A549 (cell line): ENCODE measurements at regions not wholly inside any gene's neighbourhood (a gene's known extent, or its start where the extent isn't known, plus 50 kb on each side); places are given as distances from the start of the nearest gene placed in this dataset.

Source experiments
- ATAC-seq, 2 experiments: fragments of 200-7000 bp in 1 of 2; fragments of >200 bp in 1 of 2; cut with Nextera tagmentation in 1 of 2; cut with Tn5 transposase in 1 of 2; 3 replicates each; pipeline versions ENCODE4 v1.8.0 to v1.9.1; 2018 to 2020; ENCODE audit warnings: mild to moderate bottlenecking in 1 of 2, moderate library complexity in 1 of 2
- CTCF ChIA-PET: fragments of 300-600 bp; sonication (Branson Sonifier 250); formaldehyde crosslinking; extraction: SDS; loops from one replicate; lab custom pipeline; 2021; ENCODE audit warnings: antibody characterized with exemption, inconsistent platforms; lab: Yijun Ruan, JAX
- POLR2A ChIA-PET: fragments of 350-600 bp; formaldehyde crosslinking; extraction: SDS; loops from one replicate; lab custom pipeline; 2021; ENCODE audit warnings: antibody characterized with exemption, inconsistent platforms; lab: Yijun Ruan, JAX
- DNase-seq, 2 experiments: peaks; one replicate each; pipeline versions ENCODE4 v3.0.0 to v3.0.0-alpha.2; 2011 to 2016; ENCODE audit warnings: low read depth in 1 of 2, low spot score in 1 of 2
- FAIRE-seq: peaks from 2 replicates; lab custom pipeline; 2011; peaks lifted over from hg19 to GRCh38; lab: Jason Lieb, UNC
- H3K27ac ChIP-seq, 2 experiments: fragments of >200 bp; sonication (Bioruptor Twin); formaldehyde crosslinking; 3 replicates each; pipeline ENCODE4 v1.5.1; 2016 to 2017
- H3K4me1 ChIP-seq: fragments of >200 bp; sonication (Bioruptor Twin); formaldehyde crosslinking; 3 replicates; pipeline ENCODE4 v1.6.1; 2016
- H3K4me2 ChIP-seq: fragments of >200 bp; sonication (Bioruptor Twin); formaldehyde crosslinking; 3 replicates; pipeline ENCODE4 v1.6.1; 2016
- H3K4me3 ChIP-seq: fragments of >200 bp; sonication (Bioruptor Twin); formaldehyde crosslinking; 3 replicates; pipeline ENCODE4 v1.5.1; 2016
- H3K9me3 ChIP-seq: fragments of >200 bp; sonication (Bioruptor Twin); formaldehyde crosslinking; 3 replicates; pipeline ENCODE4 v1.6.1; 2016
- BHLHE40 ChIP-seq: IDR thresholded peaks from 2 replicates; pipeline ENCODE4 v1.6.1; 2012; ENCODE audit warnings: low read depth, low read length, inconsistent platforms
- CBX2 ChIP-seq: fragments of 200-600 bp; sonication (generic); IDR thresholded peaks from 2 replicates; pipeline ENCODE4 v1.6.1; 2016; ENCODE audit warnings: low read depth, mild to moderate bottlenecking, borderline replicate concordance
- CEBPB ChIP-seq, 2 experiments: fragments of >200 bp in 1 of 2; sonication (Bioruptor Twin) in 1 of 2; formaldehyde crosslinking in 1 of 2; IDR thresholded peaks; 2 replicates each; pipeline ENCODE4 v1.6.1; 2012 to 2016
- EHMT2 ChIP-seq: fragments of 200-600 bp; sonication (generic); IDR thresholded peaks from 2 replicates; pipeline ENCODE4 v1.6.1; 2016; ENCODE audit warnings: antibody characterized with exemption, low read depth, mild to moderate bottlenecking, moderate library complexity
- FOSB ChIP-seq: fragments of 250-450 bp; sonication (Bioruptor Pico); IDR thresholded peaks from 2 replicates; pipeline ENCODE4 v1.5.0; 2020; ENCODE audit warnings: mild to moderate bottlenecking, moderate library complexity
- FOSL2 ChIP-seq, 2 experiments: fragments of 450-650 bp in 1 of 2; fragments of >200 bp in 1 of 2; sonication (Bioruptor Twin) in 1 of 2; formaldehyde crosslinking; IDR thresholded peaks; 2 replicates each; pipeline versions ENCODE4 v1.5.0 to v1.6.1; 2016 to 2020; ENCODE audit warnings: mild to moderate bottlenecking in 1 of 2, moderate library complexity in 1 of 2
- HDAC2 ChIP-seq: fragments of 200-600 bp; sonication (generic); IDR thresholded peaks from 2 replicates; pipeline ENCODE4 v1.6.1; 2016
- HOXA7 ChIP-seq: fragments of 250-450 bp; sonication (Bioruptor Pico); IDR thresholded peaks from 2 replicates; pipeline ENCODE4 v1.5.0; 2020; ENCODE audit warnings: mild to moderate bottlenecking, moderate library complexity
- HOXB13 ChIP-seq: fragments of 250-450 bp; sonication (Bioruptor Pico); IDR thresholded peaks from 2 replicates; pipeline ENCODE4 v1.5.0; 2020; ENCODE audit warnings: low read depth, mild to moderate bottlenecking, moderate library complexity
- JUNB ChIP-seq: fragments of >200 bp; sonication (Bioruptor Twin); formaldehyde crosslinking; IDR thresholded peaks from 2 replicates; pipeline ENCODE4 v1.6.1; 2016
- NR3C1 ChIP-seq: fragments of >200 bp; sonication (Bioruptor Twin); formaldehyde crosslinking; IDR thresholded peaks from 3 replicates; pipeline ENCODE4 v1.6.1; 2017
- RAD21 ChIP-seq, 2 experiments: fragments of >200 bp in 1 of 2; sonication (Bioruptor Twin) in 1 of 2; formaldehyde crosslinking in 1 of 2; IDR thresholded peaks in 1 of 2; conservative IDR thresholded peaks in 1 of 2; 2 replicates in 1 of 2; 3 replicates in 1 of 2; pipeline ENCODE4 v1.6.1; 2012 to 2018; ENCODE audit warnings: inconsistent platforms in 1 of 2
- SREBF2 ChIP-seq: fragments of 450-650 bp; IDR thresholded peaks from 2 replicates; pipeline ENCODE4 v1.6.1; 2014; ENCODE audit warnings: mild to moderate bottlenecking, moderate library complexity
- ZC3H11A ChIP-seq: fragments of 450-650 bp; IDR thresholded peaks from 2 replicates; pipeline ENCODE4 v1.6.1; 2014; ENCODE audit warnings: antibody characterized with exemption, mild to moderate bottlenecking
- ZFP36 ChIP-seq: fragments of 450-650 bp; IDR thresholded peaks from 2 replicates; pipeline ENCODE4 v1.6.1; 2014; ENCODE audit warnings: borderline replicate concordance; ENCODE audit not compliant: partially characterized antibody
- ZSCAN20 ChIP-seq: fragments of 250-450 bp; sonication (Bioruptor Pico); IDR thresholded peaks from 2 replicates; pipeline ENCODE4 v1.8.0; 2022; ENCODE audit warnings: mild to moderate bottlenecking, moderate library complexity
- WGBS: methylation state at CpG from one replicate; pipeline ENCODE4 v1.1.6; 2017; ENCODE audit errors: missing lambda C conversion rate; 5-methylcytosine and 5-hydroxymethylcytosine counted together
- TF ChIP-seq, protein P1 (sequence below): fragments of 250-450 bp; sonication (Bioruptor Pico); IDR thresholded peaks from 2 replicates; pipeline ENCODE4 v1.5.0; 2020; ENCODE audit warnings: low read depth, mild to moderate bottlenecking, moderate library complexity
- TF ChIP-seq, protein P2 (sequence below): fragments of 450-650 bp; IDR thresholded peaks from 2 replicates; pipeline ENCODE4 v1.6.1; 2014; ENCODE audit warnings: antibody characterized with exemption

GRCh38 chr1:103931891-103932290, 182.2 kb downstream of the AMY1C start:
- no peaks in the 10 kb centered on the region for H3K4me1 ChIP-seq
- H3K4me3 ChIP-seq: no peak overlapping the region
- DNase-seq (no peak), ATAC-seq (no peak), FAIRE-seq (no peak)
- 6% methylated on average over 1 of the region's 1 CpG for WGBS
- H3K9me3 ChIP-seq: no peaks in the 10 kb centered on the region
- H3K4me2 ChIP-seq: no peak overlapping the region
- no peak for TF ChIP-seq ZSCAN20 (CRISPR knock-in tag)
- no peak for TF ChIP-seq FOSB (CRISPR knock-in tag)
- no peak for TF ChIP-seq ZFP36
- no peak for TF ChIP-seq HDAC2
- ChIA-PET CTCF (no interaction called here), POLR2A (no interaction called here)
- no peak overlapping the region for H3K27ac ChIP-seq

- DNase-seq (no peak), FAIRE-seq (no peak), ATAC-seq (no peak)
- POLR2A ChIA-PET: no interaction called here
- no peak for TF ChIP-seq CBX2
- no peak for TF ChIP-seq EHMT2
- TF ChIP-seq HOXA7 (CRISPR knock-in tag): no peak
- TF ChIP-seq, protein P1, sequence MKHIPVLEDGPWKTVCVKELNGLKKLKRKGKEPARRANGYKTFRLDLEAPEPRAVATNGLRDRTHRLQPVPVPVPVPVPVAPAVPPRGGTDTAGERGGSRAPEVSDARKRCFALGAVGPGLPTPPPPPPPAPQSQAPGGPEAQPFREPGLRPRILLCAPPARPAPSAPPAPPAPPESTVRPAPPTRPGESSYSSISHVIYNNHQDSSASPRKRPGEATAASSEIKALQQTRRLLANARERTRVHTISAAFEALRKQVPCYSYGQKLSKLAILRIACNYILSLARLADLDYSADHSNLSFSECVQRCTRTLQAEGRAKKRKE: no peak
- no peak for TF ChIP-seq FOSL2 (IDR thresholded peaks at IDR 0.05)
- no peak for TF ChIP-seq FOSL2 (CRISPR knock-in tag; IDR thresholded peaks at IDR 0.05)
- no peak for TF ChIP-seq BHLHE40
- TF ChIP-seq, protein P2, sequence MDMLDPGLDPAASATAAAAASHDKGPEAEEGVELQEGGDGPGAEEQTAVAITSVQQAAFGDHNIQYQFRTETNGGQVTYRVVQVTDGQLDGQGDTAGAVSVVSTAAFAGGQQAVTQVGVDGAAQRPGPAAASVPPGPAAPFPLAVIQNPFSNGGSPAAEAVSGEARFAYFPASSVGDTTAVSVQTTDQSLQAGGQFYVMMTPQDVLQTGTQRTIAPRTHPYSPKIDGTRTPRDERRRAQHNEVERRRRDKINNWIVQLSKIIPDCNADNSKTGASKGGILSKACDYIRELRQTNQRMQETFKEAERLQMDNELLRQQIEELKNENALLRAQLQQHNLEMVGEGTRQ: no peak
- TF ChIP-seq ZSCAN20 (CRISPR knock-in tag): no peak
- Histone ChIP-seq H3K4me1 (no peaks in the 10 kb centered on the region), H3K27ac (no peak overlapping the region), H3K4me3 (no peak overlapping the region), H3K9me3 (no peaks in the 10 kb centered on the region), H3K4me2 (no peak overlapping the region)
- CTCF ChIA-PET: no interaction called here
- whole genome bisulfite sequencing: 15% methylated on average over 4 of the region's 4 CpGs
Measured at GRCh38 chr1:103937763-103938357, 188.2 kb downstream of the AMY1C start.

GRCh38 chr1:103941086-103941485, 191.4 kb downstream of the AMY1C start:
- ChIA-PET CTCF (no interaction called here), POLR2A (no interaction called here)
- ATAC-seq: no peak
- no peak for FAIRE-seq
- 22% methylated on average over 3 of the region's 3 CpGs for WGBS
- no peak for TF ChIP-seq JUNB
- TF ChIP-seq CEBPB (IDR thresholded peaks at IDR 0.05): no peak
- no peak for TF ChIP-seq ZC3H11A
- no peak for TF ChIP-seq HOXB13 (CRISPR knock-in tag)
- Histone ChIP-seq H3K4me3 (no peak overlapping the region), H3K27ac (no peak overlapping the region), H3K4me1 (no peaks in the 10 kb centered on the region), H3K9me3 (no peaks in the 10 kb centered on the region), H3K4me2 (no peak overlapping the region)
- DNase-seq: no peak

- FAIRE-seq (no peak), DNase-seq (no peak), ATAC-seq (no peak)
- TF ChIP-seq SREBF2: no peak
- no peak for TF ChIP-seq NR3C1
- no peak for TF ChIP-seq RAD21 (conservative IDR thresholded peaks at IDR 0.05 in 1 of 2, IDR thresholded peaks at IDR 0.05 in 1 of 2)
- POLR2A ChIA-PET: no interaction called here
- no peaks in the 10 kb centered on the region for H3K9me3 ChIP-seq
- H3K27ac ChIP-seq: no peak overlapping the region
- no peak overlapping the region for H3K4me3 ChIP-seq
- no peaks in the 10 kb centered on the region for H3K4me1 ChIP-seq
- H3K4me2 ChIP-seq: no peak overlapping the region
- WGBS: 0% methylated on average over 1 of the region's 1 CpG
- CTCF ChIA-PET: no interaction called here
Measured at GRCh38 chr1:103942029-103942428, 192.3 kb downstream of the AMY1C start.
